Breast epithelium (tissue), 3 donors: ENCODE measurements at regions not wholly inside any gene's neighbourhood (a gene's known extent, or its start where the extent isn't known, plus 50 kb on each side); places are given as distances from the start of the nearest gene placed in this dataset.

ENCODE experiments used
- CTCF ChIP-seq, 3 donors: fragments of 450-650 bp; IDR thresholded peaks; one replicate each; pipeline ENCODE4 v1.5.1; 2016 to 2017; ENCODE audit warnings: antibody characterized with exemption in 3 of 3, mild to moderate bottlenecking in 3 of 3, moderate library complexity in 3 of 3
- POLR2A ChIP-seq: fragments of 450-650 bp; IDR thresholded peaks from one replicate; pipeline ENCODE4 v1.6.1; 2016; ENCODE audit warnings: antibody characterized with exemption, mild to moderate bottlenecking, moderate library complexity
- POLR2AphosphoS5 ChIP-seq, 3 donors: sonication (generic); formaldehyde crosslinking; IDR thresholded peaks; one replicate each; pipeline ENCODE4 v1.6.1; 2017; ENCODE audit warnings: antibody characterized with exemption in 3 of 3

DNA sequence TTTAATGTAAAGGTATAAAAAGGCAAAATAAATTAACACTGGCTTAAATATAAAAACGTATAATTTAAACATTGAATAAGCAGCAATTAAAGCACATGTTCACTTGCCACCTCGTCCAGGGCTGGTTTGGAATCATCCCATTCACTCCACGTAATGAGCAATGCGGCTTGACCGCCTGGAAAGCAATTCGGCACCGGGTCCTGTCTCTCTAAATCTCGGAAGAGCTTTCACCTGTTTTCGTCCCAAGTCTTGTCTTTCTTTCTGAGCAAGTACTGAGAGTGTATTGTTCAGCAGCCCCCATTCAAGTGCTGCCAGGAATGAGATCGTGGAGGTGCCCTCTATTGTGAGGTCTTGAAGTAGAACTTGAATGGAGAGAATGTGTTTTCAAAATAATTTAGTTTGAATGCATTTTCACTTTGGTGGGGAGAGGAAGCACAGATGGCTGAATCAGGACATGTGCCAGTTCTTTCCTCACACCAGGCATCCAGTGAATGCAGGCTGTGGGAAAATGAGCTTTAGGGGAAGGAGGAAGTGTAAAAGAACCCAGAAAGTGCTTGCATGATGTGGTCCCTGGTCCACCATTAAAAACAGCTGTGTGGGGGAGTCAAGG, 515.2 kb downstream of the REEP3 start:
- TF ChIP-seq CTCF (IDR thresholded peaks at IDR 0.05) = no peak
- TF ChIP-seq POLR2AphosphoS5 (IDR thresholded peaks at IDR 0.05) = no peak
- TF ChIP-seq POLR2A = no peak
